Umbilical cord (tissue), 1 donor: ENCODE measurements at regions not wholly inside any gene's neighbourhood (a gene's known extent, or its start where the extent isn't known, plus 50 kb on each side); places are given as distances from the start of the nearest gene placed in this dataset.

Source experiments
- DNase-seq: peaks from one replicate; pipeline ENCODE4 v3.0.0-alpha.2; 2015; ENCODE audit warnings: low spot score

DNA sequence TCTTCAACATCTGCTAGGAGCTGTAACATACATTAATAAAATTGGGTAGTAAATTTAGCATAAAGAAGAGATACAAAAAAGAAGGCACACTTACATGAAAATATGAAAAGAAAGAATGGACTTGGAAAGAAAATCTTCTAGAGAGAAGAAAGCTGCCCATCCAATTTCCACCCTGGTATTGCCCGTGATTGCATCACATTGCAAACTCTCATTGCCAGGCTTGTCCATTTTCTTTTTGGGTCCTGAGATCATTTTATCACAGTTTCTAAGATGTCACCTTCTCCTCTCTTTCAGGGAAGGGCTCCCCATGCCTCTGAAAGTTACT, 321.5 kb downstream of the RND3 start:
- DNase-seq: no peak

DNA sequence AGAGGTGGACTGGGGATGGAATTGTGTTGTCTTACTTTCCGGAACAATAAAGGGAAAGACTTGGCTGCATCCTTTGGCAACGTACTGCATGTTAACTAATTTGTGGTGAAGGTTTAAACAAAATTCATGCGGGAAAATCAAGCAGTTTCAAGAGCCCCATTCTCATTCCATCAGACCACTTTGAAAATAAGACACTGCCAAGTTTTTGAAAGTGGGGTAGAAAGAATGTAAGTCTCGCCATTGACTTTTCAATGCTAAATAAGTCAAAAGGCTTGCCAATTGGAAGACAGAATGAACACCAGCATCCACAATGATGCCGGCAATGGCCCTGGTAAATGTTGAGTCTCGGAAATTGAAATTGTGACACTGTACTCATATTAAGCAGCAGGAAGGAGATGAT, 322.0 kb downstream of the RND3 start:
- no peak for DNase-seq

GRCh38 chr2:150162241-150162942, 325.1 kb downstream of the RND3 start:
- no peak for DNase-seq

GRCh38 chr2:150160058-150160457, 327.4 kb downstream of the RND3 start:
- no peak for DNase-seq

GRCh38 chr2:150159300-150159699, 328.2 kb downstream of the RND3 start:
- no peak for DNase-seq

DNA sequence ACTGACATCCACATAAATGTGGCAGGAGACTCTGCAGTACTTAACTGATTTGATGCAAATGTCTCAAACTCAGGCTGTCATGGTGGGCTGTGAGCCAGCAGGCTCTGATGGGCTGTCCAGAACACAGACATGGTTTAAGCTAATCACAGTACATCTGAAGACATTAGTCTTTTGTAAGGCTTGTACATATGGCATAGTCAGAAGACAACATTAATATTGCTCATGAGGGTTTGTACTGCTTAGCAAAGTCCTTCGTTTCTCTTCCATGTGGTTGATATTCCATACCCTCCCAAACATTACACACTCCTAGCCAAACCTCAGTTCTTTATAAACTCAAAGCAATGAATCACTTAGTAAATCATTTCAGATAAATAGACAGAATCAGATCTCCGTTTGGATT, 330.6 kb downstream of the RND3 start:
- peak; percentile 65 for DNase-seq

GRCh38 chr2:150156415-150156814, 331.1 kb downstream of the RND3 start:
- DNase-seq: no peak

GRCh38 chr2:150154308-150154797, 333.1 kb downstream of the RND3 start:
- DNase-seq: no peak

DNA sequence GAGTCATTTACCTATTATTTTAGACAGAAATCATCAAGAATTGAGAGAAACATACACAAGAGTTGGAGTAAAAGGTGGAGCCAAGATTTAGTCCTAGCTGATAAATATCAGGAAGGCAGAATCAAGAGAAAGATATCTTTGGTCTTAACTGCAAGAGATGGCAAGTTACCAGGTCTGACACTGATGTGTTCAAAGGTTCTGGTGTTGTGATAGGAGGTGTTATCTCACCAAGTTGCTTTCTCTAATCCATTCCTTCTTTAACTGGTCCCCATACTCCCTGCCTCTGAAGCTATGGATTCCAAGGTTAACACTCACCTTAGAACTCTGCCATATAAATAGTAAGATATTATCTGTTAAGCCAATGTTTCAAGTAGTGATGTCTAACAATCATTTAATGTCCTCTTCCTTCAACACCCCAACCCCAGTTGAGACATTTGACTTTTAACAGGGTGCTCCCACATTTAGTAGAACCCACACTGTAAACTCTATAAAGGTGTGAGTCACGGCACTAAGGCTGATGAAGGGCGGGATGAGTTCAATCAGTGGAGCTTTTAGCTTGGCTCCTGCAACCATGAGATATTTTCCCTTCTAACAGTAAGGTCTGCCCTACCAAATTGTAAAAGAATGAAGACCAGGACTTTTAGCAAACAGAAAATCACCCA, 333.7 kb downstream of the RND3 start:
- DNase-seq: no peak

DNA sequence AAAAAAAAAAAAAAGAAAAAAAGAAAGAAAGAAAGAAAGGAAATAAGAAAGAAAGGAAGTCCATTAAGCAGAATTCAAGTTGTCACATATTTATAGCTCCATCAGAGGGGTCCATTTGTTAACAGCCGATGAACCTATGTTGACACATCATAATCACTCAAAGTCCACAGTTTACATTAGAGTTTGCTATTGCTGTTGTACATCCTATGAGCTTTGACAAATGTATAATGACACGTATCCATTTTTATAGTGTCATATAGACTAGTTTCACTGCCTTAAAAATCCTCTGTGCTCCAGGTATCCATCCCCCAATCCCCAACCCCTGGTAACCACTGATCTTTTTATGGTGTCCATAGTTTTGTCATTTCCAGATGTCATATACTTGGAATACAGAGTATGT, 335.2 kb downstream of the RND3 start:
- DNase-seq: no peak

DNA sequence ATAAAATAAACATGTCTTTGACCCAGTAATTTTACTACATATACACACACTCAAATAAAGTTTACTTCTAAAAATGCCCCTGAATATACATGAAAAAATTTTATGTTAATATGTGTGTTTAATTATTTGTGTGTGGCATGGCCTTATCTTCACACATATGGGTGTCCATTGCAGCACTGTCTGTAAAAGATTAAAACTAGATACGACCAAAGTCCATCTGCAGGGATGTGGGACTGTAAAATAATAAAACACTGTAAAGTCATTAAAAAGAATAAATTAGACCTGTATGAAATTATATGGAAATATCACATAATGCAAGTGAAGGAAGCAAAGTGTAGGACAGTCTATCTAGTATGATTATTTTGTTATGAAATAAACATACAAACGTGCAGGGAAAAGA, 337.3 kb downstream of the RND3 start:
- no peak for DNase-seq

GRCh38 chr2:150147889-150148683, 339.4 kb downstream of the RND3 start:
- DNase-seq: no peak

DNA sequence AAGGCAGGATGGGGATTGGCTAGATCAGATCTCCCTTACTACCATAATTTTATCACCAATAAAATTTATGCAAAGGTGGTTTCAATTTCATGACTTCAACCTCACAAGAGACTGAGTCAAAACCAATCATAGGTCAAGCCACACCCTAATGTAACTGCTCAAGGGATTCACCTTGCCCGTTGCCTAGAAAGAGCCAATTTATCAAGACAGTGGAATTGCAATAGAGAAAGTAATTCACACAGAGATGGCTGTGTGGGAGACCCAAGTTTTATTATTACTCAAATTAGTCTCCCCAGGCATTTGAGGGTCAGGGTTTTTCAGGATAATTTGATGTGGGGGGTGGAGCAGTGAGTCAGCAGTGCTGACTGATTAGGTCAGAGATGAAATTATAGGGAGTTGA, 340.6 kb downstream of the RND3 start:
- DNase-seq: no peak

- no peak for DNase-seq
These were observed 342.2 kb downstream of the RND3 start for GRCh38 chr2:150145299-150145692.

GRCh38 chr2:150144546-150145298, 342.7 kb downstream of the RND3 start:
- no peak for DNase-seq

DNA sequence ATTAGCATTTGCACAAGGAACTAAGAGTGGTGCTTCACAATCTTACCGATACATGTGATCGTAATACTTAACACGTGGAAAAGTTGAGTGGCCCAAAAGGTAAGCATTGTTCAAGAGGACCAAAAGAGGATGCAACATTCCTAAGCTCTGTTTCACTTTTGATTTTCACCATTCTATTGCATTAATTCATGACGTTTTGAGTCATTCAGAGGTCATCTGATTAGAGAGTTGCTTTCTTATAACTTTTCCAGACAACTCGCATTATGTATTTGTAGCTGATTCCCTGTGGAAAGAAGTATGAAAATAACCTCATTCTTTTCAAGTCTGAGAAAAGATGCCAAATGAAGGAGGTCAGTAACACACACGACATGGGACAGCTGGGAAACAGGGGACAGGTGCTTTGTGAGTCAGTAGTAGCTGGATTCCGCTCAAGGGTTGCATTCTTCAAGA, 344.4 kb downstream of the RND3 start:
- no peak for DNase-seq

DNA sequence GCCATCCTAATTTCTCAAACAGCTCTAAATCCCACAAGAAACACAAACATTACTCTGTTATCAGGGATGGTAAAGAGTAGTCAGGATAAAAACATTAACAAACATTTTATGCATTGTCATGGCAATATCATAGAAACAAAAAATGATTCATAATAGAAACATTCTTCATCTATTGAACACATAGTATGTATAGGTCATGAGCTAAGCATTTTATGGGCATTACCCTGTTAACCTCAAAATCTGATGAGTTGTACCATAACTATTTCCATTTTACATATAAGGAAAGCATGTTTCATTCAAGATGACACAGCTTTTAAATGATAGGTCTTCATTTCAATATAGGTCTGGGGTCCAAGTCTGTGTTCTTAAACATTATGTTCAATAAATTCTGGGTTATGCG, 344.9 kb downstream of the RND3 start:
- no peak for DNase-seq

DNA sequence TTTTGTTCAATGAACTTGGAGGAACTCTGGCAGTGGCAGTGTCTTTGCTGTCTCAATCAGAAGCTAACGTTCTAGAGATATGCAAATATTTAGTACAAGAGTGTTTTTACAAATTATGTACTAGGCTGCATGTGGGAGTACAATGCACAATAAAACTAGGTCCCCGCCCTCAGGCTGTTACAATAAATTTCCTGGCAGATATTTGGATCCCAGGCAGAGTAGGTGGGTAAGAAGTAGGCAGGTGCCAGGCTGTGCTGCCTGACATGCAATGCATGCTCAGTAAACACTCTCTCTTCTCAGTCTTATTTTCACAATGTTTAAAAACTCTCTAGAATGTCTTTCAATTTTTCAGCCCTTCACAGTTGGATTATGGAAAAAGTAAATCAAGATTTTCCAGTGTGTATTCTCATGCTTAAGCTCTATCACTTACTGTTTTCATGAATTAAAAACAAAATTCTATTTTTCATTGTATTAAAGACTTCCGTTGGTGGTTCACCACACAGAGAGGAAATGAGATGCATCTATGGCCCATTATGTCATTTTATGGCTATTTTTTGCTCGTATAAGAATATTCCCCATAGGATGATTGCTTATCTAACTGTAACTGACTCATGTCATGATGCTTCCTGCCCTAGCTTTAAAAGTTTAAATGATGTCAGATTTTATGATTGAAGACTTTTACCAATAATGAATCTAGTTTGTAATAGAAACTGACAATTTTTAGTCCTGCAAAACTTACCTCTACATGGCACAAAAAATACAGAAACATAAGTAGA, 346.1 kb downstream of the RND3 start:
- no peak for DNase-seq

DNA sequence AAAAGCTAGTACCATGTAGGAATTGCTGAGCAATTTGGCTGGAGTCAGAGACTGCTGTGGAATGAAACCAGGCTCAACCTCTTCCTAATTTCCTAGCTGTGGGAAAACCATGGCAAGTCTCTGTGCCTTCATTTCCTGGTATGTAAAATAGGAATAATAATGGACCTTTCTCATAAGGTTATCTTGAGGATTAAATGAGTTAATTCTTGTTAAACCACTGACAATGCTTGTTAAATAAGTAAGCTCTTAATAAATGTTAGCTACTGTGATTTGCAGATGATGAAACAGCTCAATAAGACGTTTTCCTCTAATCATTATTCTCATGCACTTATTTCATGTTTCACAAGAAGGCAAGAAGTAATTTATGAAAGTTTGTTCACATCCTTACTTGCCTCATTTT, 346.7 kb downstream of the RND3 start:
- DNase-seq: no peak

DNA sequence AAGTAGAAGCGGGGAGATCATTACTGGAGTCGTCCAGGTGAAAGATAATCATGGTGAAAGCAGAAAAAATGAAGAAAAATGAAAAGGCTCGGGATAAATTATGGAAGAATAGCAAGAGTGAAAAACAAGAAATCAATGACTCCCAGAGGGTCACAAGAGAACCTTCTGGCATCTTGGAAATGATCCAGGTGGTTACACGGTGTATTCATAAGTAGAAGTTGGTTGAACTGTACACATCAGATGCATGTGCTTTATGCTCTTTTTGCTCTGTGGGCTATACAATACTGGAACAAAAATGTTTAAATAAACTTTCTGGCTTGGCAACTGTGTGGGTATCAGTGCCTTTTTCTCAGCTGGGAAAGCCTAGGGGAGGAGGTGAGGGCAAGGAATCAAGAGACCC, 348.9 kb downstream of the RND3 start:
- DNase-seq: no peak
